ENCODE measurements at regions not wholly inside any gene's neighbourhood (a gene's known extent, or its start where the extent isn't known, plus 50 kb on each side); places are given as distances from the start of the nearest gene placed in this dataset.

- DNase-seq = no peak
These were observed 84.4 kb upstream of the HS6ST1 start for GRCh38 chr2:128402911-128403670.

DNA sequence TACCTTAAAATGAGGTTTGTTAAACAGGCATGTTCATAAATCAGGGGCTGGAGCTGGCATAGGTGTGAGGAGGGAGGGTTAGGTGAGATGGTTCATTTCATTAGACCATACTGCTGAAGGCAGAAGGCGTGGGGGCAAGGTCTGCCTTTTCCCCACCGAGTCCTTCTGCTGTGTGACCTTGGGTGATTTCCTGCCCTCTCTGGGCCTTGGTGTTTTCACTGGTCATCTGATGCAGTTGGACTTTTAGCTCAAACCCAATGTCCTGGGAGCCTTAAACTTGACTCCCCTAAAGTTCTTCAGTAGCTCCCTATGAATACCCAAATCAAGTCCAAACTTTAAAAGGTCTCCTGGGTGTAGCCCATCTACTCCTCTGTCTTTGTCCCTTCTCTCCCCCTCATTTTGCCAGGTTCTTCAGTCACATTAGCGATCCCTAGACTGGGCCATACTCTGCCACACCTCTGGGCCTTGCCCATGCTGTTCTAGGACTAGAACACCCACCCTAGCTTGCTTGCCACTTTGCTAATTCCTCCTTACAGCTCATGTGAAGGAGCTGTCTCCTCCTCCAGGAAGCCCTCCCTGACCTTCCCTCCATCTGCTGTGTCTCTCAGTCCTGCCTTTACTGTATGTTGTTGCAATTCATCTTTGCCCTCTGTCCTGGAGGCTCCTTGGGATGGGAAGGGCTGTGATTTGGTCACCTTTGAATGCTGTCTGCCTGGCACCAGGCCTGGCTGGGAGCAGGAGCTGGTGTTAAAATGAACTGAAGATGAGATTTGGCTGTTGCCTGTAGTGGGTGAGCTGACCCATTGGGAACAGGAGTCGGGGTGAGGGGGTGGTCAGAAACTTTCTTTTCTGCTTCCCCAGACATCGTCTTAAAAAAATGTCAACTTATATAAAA is 85.4 kb upstream of the HS6ST1 start:
- no peak for DNase-seq

GRCh38 chr2:128404709-128405466 is 86.2 kb upstream of the HS6ST1 start:
- no peak for DNase-seq

GRCh38 chr2:128405467-128405900 is 86.8 kb upstream of the HS6ST1 start:
- no peak for DNase-seq

- DNase-seq = no peak
These were observed 87.4 kb upstream of the HS6ST1 start for GRCh38 chr2:128405981-128406613.

DNA sequence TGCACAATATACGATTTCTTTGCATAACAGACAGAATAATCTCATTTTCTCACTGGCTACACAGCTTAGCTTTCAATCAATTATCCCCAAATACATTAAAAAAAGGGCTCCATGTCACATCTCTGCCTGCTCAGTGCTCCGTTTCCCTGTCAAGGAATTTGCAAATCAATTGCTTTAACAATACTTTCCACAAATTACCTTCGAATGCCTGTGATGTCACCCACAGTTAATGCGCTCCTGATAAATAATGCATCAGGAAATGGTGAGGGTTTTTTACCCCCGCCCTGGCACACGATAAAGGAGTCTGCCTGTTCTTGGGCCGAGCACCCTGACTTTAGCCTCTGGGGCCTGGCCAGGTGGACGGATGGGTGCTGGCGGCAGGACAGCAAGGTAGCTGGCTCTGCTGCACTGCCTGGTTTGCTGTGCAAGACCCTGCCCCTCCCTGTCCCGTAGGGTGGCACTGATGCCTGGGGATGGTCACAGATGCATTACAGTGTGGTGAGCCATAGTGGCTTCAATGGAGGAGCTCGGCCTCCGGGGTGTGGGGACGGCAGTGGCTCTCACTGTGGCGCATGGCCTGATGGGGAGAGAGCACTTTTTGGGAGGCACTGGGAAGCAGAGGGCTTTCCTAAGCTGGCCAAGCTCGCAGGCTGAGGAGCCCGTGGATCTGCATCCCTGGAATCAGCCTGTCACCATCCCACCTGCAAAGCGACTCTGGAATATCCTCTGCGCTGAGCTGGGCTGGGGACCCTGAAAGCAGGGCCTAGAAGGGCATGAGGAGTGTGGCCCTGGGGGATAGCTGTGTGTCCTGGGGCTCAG is 88.3 kb upstream of the HS6ST1 start:
- DNase-seq = no peak

DNA sequence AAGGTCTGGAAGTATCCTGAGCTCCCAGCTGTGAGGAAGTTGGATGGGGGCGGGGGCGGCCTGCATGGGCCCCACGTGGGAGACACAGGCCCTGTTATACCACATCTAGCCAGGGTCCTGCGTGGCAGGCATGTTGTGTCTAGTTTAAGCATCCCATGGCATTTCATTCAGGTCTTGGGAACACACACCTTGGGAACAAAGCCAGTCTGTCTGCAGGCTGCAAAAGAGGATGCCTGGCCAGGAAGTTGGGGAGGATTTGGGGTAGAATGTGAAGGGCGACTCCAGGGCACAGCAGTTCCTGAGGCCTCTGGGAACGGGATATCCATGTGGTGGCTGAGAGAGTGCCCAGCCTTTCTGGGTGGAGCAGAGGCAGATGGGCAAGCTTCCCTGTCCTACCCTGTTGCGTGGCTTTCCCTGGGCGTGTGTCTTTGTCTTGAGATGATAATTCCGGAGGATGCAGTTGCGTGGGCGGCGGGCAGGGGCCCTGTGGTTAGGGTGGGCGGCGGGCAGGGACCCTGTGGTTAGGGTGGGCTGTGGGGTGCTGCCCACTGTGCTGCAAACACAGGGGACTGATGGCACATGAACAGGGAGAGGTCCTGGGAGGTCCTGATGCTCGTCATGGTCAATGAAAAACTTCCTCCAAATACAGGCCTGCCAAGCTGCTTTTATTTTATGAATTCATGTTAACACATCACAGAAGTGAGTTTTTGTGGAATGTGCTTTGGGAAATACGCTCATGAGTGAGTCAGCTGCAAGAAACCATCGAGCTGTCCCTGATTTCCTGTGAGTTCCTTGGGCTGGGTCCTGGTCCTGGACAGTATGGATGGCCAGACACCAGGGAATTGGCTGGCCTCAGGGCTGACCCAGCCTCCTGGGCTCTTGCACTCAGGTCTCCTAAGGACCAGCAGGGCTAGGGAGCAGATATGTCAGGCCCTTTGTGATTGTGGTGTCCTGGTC is 90.0 kb upstream of the HS6ST1 start:
- no peak for DNase-seq

- no peak for DNase-seq
These were observed 90.8 kb upstream of the HS6ST1 start for GRCh38 chr2:128409326-128410034.

DNA sequence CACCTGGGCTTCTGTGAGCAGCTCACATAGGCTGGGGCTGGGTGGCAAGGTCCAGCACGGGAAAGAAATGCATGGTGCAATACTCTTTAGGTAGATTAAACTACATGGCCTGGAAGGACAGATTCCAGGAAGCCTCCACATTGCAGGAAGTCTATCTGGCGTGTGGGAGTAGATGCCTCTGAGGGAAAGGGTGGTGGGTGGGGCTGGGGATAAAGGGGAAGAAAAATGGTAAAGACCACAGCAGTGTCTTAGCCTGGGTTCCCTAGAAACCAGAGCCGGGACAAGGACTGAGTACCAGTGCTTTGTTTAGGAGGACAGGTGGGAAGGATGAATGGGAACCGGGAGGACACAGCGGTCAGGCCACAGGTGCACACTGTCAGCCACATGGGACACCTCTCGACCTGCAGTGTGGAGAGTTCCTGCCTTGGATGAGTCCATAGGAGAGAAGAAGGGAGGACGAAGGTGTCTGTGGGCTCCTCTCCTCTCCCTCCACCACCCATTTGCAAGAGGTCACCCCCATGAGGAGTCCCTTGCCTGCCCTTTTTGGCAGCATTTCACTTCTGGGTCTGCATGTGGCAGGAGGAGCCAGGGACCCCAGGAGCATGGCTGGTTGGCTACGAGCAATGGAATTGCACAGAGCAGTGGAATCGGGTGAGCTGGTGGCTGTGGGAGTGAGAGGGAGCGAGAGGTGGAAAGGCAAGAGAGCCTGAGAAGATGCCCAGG is 91.5 kb upstream of the HS6ST1 start:
- DNase-seq = no peak

- no peak for DNase-seq
These were observed 92.1 kb upstream of the HS6ST1 start for GRCh38 chr2:128410758-128411215.

DNA sequence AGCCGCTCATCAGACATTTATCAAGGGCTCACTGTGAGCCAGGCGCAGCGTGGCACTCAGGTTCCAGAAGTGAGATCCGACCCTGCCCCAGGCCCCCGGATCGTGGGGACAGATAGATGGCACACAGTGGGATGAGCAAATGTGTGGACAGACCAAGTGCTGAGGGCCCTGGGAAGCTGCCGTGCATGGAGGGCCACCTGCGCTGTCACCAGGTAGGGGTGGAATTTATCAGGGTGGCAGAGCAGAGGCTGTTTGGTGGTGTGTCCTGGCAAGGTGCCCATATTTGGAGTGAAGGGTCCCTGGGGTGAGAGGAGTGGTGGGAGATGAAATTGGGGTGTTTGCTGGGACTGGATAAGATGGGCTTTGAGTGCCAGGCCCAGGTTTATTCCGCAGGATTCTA is 92.8 kb upstream of the HS6ST1 start:
- no peak for DNase-seq

DNA sequence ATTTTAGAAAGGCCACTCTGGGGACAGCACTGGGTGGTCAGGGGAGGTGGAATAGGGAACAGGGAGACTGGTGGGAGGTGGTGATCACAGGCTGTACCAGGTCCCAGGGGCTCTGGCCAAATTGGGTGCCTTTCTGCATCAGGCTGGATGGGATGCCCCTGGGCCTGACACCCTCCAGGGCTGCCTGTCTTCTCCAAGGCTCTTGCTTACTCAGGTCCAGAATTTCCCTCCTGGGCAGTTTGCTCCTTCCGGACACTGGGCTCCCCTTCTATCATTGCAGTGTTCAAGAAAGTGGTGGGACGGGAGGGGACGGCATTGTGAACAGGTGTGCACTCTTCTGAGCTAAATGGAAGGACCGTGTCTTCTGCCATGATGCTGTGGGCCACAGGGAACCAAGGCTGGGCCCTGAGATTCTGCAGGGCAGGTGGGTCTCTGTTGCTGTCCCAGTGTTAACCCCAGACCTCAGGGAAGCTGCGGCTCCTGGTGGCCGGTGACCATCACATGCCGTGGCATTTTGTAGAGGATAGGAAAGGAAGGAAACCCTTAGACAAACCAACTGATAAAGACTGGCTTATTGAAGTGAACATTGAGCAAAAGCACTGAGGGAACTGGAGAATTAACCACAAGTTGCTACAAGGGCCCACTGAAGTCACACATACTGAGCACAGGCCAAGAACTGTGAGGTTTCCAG is 93.7 kb upstream of the HS6ST1 start:
- DNase-seq = no peak

GRCh38 chr2:128413014-128413717 is 94.5 kb upstream of the HS6ST1 start:
- DNase-seq = no peak

- no peak for DNase-seq
These were observed 95.2 kb upstream of the HS6ST1 start for GRCh38 chr2:128413718-128414341.

GRCh38 chr2:128414351-128414750 is 95.7 kb upstream of the HS6ST1 start:
- no peak for DNase-seq

GRCh38 chr2:128414946-128415778 is 96.5 kb upstream of the HS6ST1 start:
- no peak for DNase-seq

DNA sequence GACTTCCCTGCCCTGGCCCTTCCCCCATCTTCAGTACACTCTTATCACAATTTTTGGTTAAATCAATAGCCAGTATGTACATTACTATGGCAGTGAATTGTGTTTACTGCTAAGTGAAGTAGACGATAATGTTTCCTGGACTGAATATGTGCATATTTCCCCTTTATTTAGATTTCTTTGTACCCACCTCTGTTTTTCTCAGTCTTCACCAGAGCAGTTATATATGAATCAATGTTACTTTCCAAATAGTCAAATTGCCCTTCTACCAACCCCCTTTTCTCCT is 97.1 kb upstream of the HS6ST1 start:
- DNase-seq = no peak

Data from stimulated activated CD4-positive, alpha-beta T cell treated with anti-CD3 and anti-CD28 coated beads, Interleukin-12 subunit alpha, Interleukin-12 subunit beta, amount 100 ng/mL, for 4 hours (primary cell).